Epithelial cell of prostate (primary cell): ENCODE measurements at regions not wholly inside any gene's neighbourhood (a gene's known extent, or its start where the extent isn't known, plus 50 kb on each side); places are given as distances from the start of the nearest gene placed in this dataset.

Source experiments
- DNase-seq: peaks from one replicate; pipeline ENCODE4 v3.0.0-alpha.2; 2011; ENCODE audit warnings: low read depth, low spot score
- H3K27ac ChIP-seq: fragments of 450-650 bp; 2 replicates; pipeline ENCODE4 v1.5.1; 2017; ENCODE audit warnings: mild to moderate bottlenecking

GRCh38 chr18:54023471-54023870 is 201.0 kb downstream of the MBD2 start:
- peak; percentile 94 for DNase-seq
- peak overlapping the region; percentile 87 for H3K27ac ChIP-seq

- H3K27ac ChIP-seq = no peak overlapping the region
Observed at GRCh38 chr18:54020966-54021365, 203.5 kb downstream of the MBD2 start.

DNA sequence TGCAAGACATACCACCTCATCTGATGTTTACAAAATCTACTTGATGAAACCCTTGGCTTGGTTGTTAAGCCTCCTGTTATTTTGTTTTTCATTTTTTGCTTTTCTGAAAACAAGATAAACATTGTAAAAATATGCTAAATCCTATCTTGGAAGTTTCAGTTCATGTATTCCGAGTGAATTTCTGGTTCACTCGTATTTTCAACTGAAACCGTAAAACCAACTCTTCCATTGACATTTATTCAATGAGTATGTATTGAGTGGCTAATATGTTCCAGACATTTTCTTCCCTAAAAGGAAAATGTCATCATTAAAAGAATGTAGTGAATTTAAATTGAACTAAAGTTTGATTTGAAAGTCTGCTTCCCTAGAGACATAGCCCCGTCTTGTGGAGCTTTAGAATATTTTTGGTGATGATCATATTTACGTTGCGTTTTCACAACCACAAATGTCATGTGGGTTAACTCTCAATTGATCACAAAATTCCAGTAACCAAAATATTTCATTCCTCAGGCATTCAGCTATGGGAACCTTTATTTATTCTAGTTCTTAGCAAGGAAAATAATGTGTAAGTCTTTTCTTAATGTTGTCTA is 204.2 kb downstream of the MBD2 start:
- DNase-seq = no peak
- no peak overlapping the region for H3K27ac ChIP-seq

More at GRCh38 chr18:54020966-54021365, 203.5 kb downstream of the MBD2 start:
- no peak for DNase-seq

DNA sequence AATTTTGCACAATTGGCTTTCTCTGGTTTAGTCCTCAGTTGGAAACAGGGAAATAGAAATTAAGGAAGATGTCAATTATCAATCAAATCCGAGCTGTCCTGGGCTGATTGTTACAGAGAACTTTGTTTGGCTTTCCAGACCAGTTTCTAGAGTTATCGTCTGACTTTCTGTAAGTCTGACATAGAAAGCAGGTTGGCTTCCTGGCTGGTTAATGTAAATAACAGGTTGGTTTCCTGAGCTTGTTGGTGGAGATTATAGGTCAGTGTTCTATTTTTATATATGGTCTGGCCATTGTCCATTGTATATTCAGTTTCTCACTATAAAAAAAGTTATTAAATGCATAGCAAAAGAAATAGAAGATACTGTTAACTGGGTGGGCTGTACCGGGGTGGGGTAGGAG is 204.8 kb downstream of the MBD2 start:
- no peak overlapping the region for H3K27ac ChIP-seq
- no peak for DNase-seq

- H3K27ac ChIP-seq = no peak overlapping the region
- DNase-seq = no peak
Observed at GRCh38 chr18:54013452-54013851, 211.0 kb downstream of the MBD2 start.

GRCh38 chr18:54004828-54005227 is 219.6 kb downstream of the MBD2 start:
- no peak overlapping the region for H3K27ac ChIP-seq
- DNase-seq = no peak

GRCh38 chr18:54003195-54003594 is 221.3 kb downstream of the MBD2 start:
- no peak for DNase-seq
- H3K27ac ChIP-seq = no peak overlapping the region

DNA sequence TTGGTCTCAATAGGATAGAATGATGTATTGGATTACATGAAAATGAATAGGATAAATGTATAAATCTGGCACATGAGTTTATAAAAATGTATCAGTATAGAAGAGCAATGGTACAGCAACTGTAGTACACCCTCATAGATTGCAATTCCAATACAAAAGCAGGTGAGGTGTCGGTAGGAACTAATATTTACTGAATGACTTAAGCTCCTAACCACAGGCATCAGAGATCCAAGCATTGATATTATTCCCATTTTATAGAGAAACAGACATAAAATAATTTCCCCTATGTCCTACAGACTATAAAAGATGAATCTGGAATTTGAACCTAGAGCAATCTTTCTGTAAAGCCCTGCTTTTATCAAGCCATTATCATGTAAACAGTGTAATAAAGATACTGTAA is 227.4 kb downstream of the MBD2 start:
- no peak for DNase-seq
- H3K27ac ChIP-seq = no peak overlapping the region

GRCh38 chr18:53994016-53994415 is 230.5 kb downstream of the MBD2 start:
- H3K27ac ChIP-seq = no peak overlapping the region
- DNase-seq = no peak

DNA sequence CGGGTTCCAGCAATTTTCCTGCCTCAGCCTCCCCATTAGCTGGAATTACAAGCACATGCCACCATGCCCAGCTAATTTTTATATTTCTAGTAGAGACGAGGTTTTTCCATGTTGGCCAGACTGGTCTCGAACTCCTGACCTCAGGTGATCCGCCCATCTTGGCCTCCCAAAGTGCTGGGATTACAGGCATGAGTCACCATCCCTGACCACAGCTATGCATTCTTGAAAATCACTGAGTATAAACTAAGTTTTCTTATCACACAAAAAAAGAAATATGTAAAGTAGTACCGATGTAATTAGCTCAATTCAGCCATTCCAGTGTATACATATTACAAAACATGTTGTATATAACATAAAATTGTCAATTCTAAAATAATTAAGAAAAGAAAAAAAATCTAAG is 232.7 kb downstream of the MBD2 start:
- no peak overlapping the region for H3K27ac ChIP-seq
- DNase-seq = no peak

- H3K27ac ChIP-seq = no peak overlapping the region
- DNase-seq = no peak
Observed at GRCh38 chr18:53991202-53991601, 233.3 kb downstream of the MBD2 start.

GRCh38 chr18:53990485-53990884 is 234.0 kb downstream of the MBD2 start:
- no peak overlapping the region for H3K27ac ChIP-seq
- DNase-seq = no peak

DNA sequence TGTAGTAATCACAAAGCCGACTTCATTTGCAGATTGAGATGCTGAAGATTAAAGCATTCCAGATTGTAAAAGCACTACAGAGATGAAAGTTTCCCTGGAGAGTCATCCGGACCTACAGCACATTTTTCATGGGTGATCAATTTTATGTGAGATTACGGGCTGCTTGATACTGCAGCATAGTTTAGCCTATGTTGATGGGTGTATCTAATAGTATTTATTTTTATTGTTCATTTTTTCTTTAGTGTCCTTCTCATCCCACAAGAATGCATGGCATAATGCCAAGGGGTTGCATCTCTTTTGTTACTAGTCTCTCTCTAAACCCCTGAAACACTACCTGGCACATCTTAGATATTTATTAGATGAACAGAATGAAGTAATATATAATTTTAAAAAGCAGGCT is 240.4 kb downstream of the MBD2 start:
- no peak overlapping the region for H3K27ac ChIP-seq
- DNase-seq = peak; percentile 22

- peak; percentile 18 for DNase-seq
- peak overlapping the region; percentile 35 for H3K27ac ChIP-seq
Observed at GRCh38 chr18:53971331-53971730, 253.1 kb downstream of the MBD2 start.

DNA sequence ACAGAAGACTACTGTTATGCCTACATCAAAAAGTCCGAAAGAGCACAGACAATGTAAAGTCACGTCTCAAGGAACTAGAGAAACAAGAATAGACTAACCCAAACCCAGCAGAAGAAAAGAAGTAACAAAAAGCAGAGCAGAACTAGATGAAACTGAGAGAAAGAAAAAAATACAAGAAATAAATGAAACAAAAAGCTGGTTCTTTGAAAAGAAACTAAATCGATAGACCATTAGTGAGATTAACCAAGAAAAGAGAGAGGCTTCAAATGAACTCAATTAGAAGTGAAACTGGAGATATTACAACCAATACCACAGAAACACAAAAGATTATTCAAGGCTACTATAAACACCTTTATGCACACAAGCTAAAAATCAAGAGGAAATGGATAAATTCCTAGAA is 271.8 kb downstream of the MBD2 start:
- no peak overlapping the region for H3K27ac ChIP-seq
- no peak for DNase-seq

DNA sequence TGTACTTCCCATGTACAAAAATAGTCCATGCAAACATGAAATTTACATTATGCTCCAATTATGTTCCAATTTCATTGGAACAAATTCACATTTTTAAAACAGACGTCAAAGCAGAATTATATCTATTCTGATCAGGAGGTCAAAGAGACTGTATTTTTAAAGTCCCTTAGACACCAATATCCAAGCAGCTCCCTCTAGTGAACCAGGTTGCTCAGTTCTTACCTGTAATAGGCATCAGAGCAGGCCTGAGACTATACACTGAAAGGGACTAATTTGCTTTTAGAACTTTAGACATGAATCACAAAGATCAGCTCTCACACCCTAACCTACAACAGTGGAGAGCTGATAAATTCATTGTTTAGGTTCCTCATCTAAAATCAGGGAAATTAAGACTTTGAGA is 273.9 kb downstream of the MBD2 start:
- DNase-seq = no peak
- no peak overlapping the region for H3K27ac ChIP-seq

DNA sequence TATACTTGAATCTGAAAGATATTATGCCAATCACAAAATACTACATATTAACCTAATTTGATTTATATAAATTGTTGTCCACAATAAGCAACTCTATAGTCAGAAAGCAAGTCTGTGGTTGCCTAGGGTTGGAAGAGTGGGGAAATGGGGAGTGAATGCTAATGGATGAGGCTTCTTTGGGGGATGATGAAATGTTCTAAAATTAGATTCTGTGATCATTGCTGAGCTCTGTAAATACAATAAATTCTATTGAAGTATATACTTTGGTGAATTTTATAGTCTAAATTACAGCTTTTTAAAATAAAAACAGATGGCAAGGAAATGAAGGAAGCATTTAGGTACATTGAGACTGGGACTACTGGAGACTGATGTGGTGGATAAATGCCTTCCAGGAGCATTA is 275.5 kb downstream of the MBD2 start:
- no peak overlapping the region for H3K27ac ChIP-seq
- no peak for DNase-seq

GRCh38 chr18:53947092-53947640 is 277.3 kb downstream of the MBD2 start:
- DNase-seq = no peak

GRCh38 chr18:53946594-53946993 is 277.9 kb downstream of the MBD2 start:
- DNase-seq = peak; percentile 18
- H3K27ac ChIP-seq = peak overlapping the region; percentile 11

More at GRCh38 chr18:53947092-53947640, 277.3 kb downstream of the MBD2 start:
- peak overlapping the region; percentile 11 for H3K27ac ChIP-seq

GRCh38 chr18:53944721-53945120 is 279.7 kb downstream of the MBD2 start:
- DNase-seq = no peak
- H3K27ac ChIP-seq = no peak overlapping the region

- no peak overlapping the region for H3K27ac ChIP-seq
- no peak for DNase-seq
Observed at GRCh38 chr18:53943326-53943860, 281.1 kb downstream of the MBD2 start.
